SK-N-SH (cell line): ENCODE measurements at regions not wholly inside any gene's neighbourhood (a gene's known extent, or its start where the extent isn't known, plus 50 kb on each side); places are given as distances from the start of the nearest gene placed in this dataset.

ENCODE experiments used
- CTCF ChIA-PET: fragments of 300-600, 350-600 bp; formaldehyde crosslinking; extraction: SDS; loops from one replicate; lab custom pipeline; 2021; lab: Yijun Ruan, JAX
- POLR2A ChIA-PET: fragments of 350-600 bp; sonication (Branson Sonifier 250); formaldehyde crosslinking; extraction: SDS; loops from one replicate; lab custom pipeline; 2020; ENCODE audit warnings: antibody characterized with exemption, inconsistent platforms; lab: Yijun Ruan, JAX
- DNase-seq: peaks from one replicate; pipeline ENCODE4 v3.0.0; 2012
- H2AFZ ChIP-seq: fragments of 200-600 bp; sonication (generic); 2 replicates; pipeline ENCODE4 v1.8.1; 2016; ENCODE audit warnings: antibody characterized with exemption, mild to moderate bottlenecking, low read depth
- H3F3A ChIP-seq: fragments of 200-600 bp; sonication (generic); replicated peaks from 2 replicates; pipeline ENCODE3; 2016; ENCODE audit warnings: antibody characterized with exemption, mild to moderate bottlenecking; ENCODE audit not compliant: insufficient read depth
- H3K27ac ChIP-seq, 2 experiments: fragments of 200-500 bp in 1 of 2; fragments of 200-600 bp in 1 of 2; sonication (Bioruptor generic) in 1 of 2; sonication (generic), shearing (Covaris generic) in 1 of 2; 2 replicates each; pipeline versions ENCODE4 v1.5.1 to v1.6.1; 2014 to 2016; ENCODE audit warnings: low read depth in 2 of 2, inconsistent platforms in 1 of 2, low read length in 1 of 2, mild to moderate bottlenecking in 1 of 2, mixed read lengths in 1 of 2
- H3K27me3 ChIP-seq: fragments of 200-600 bp; sonication (generic), shearing (Covaris generic); 2 replicates; pipeline ENCODE4 v1.6.1; 2016; ENCODE audit warnings: mixed run types; ENCODE audit not compliant: insufficient read depth
- H3K36me3 ChIP-seq, 2 experiments: fragments of 200-500 bp in 1 of 2; fragments of 200-600 bp in 1 of 2; sonication (Bioruptor generic) in 1 of 2; sonication (generic) in 1 of 2; replicated peaks in 1 of 2; 2 replicates each; pipeline versions ENCODE3 to v1.5.1; 2014 to 2016; ENCODE audit warnings: low read length in 1 of 2, mild to moderate bottlenecking in 1 of 2; ENCODE audit not compliant: insufficient read depth in 2 of 2, control insufficient read depth in 1 of 2
- H3K4me1 ChIP-seq, 2 experiments: fragments of 200-500 bp in 1 of 2; fragments of 200-600 bp in 1 of 2; sonication (Bioruptor generic) in 1 of 2; sonication (generic), shearing (Covaris generic) in 1 of 2; 2 replicates each; pipeline versions ENCODE4 v1.5.1 to v1.6.1; 2014 to 2016; ENCODE audit warnings: low read depth in 1 of 2, low read length in 1 of 2, mixed run types in 1 of 2; ENCODE audit not compliant: insufficient read depth in 2 of 2, control insufficient read depth in 1 of 2
- H3K4me2 ChIP-seq: fragments of 200-600 bp; sonication (generic), shearing (Covaris generic); 2 replicates; pipeline ENCODE4 v1.6.1; 2017; ENCODE audit warnings: mixed run types
- H3K4me3 ChIP-seq, 2 experiments: fragments of 200-500 bp in 1 of 2; fragments of 200-600 bp in 1 of 2; sonication (Bioruptor generic) in 1 of 2; sonication (generic), shearing (Covaris generic) in 1 of 2; 2 replicates each; pipeline versions ENCODE4 v1.5.1 to v1.8.1; 2014 to 2016; ENCODE audit warnings: low read depth in 2 of 2, inconsistent platforms in 1 of 2, low read length in 1 of 2, mild to moderate bottlenecking in 1 of 2, mixed read lengths in 1 of 2, moderate library complexity in 1 of 2
- H3K79me2 ChIP-seq: fragments of 200-600 bp; sonication (generic); 2 replicates; pipeline ENCODE4 v1.8.1; 2017; ENCODE audit warnings: mild to moderate bottlenecking; ENCODE audit not compliant: insufficient read depth
- H3K9ac ChIP-seq: fragments of 200-600 bp; sonication (generic); 2 replicates; pipeline ENCODE4 v1.6.1; 2017; ENCODE audit warnings: mixed run types
- H3K9me2 ChIP-seq: fragments of 200-600 bp; sonication (generic); 2 replicates; pipeline ENCODE4 v1.6.1; 2017; ENCODE audit warnings: mixed run types
- H3K9me3 ChIP-seq: fragments of 200-600 bp; sonication (generic); 2 replicates; pipeline ENCODE4 v1.6.1; 2017; ENCODE audit warnings: mixed run types, mild to moderate bottlenecking, moderate library complexity
- H4K20me1 ChIP-seq: fragments of 200-600 bp; sonication (generic); 2 replicates; pipeline ENCODE4 v1.6.1; 2017; ENCODE audit warnings: mild to moderate bottlenecking, mixed run types; ENCODE audit not compliant: insufficient read depth
- CHD2 ChIP-seq: fragments of 150-350 bp; IDR thresholded peaks from 2 replicates; pipeline ENCODE4 v1.6.1; 2018; ENCODE audit warnings: low read length; ENCODE audit not compliant: partially characterized antibody
- CTCF ChIP-seq: fragments of 200-600 bp; sonication (generic); IDR thresholded peaks from 2 replicates; pipeline ENCODE4 v1.6.1; 2017; ENCODE audit warnings: antibody characterized with exemption, mild to moderate bottlenecking, moderate library complexity
- EP300 ChIP-seq, 2 experiments: IDR thresholded peaks; 2 replicates each; pipeline versions ENCODE4 v1.4.0 to v1.6.1; 2012; ENCODE audit warnings: borderline replicate concordance in 1 of 2, low read depth in 1 of 2, low read length in 1 of 2
- FOXM1 ChIP-seq: IDR thresholded peaks from 2 replicates; pipeline ENCODE4 v1.4.0; 2012; ENCODE audit warnings: low read depth, mild to moderate bottlenecking
- GABPA ChIP-seq: IDR thresholded peaks from 2 replicates; pipeline ENCODE4 v1.4.0; 2012; ENCODE audit warnings: low read depth, mild to moderate bottlenecking
- IRF3 ChIP-seq: fragments of 150-350 bp; IDR thresholded peaks from 2 replicates; pipeline ENCODE4 v1.6.1; 2016; ENCODE audit warnings: mild to moderate bottlenecking, low read depth, low read length
- MEF2A ChIP-seq: IDR thresholded peaks from 2 replicates; pipeline ENCODE4 v1.4.0; 2012; ENCODE audit warnings: low read depth, borderline replicate concordance
- MXI1 ChIP-seq: IDR thresholded peaks from 2 replicates; pipeline ENCODE4 v1.6.1; 2012; ENCODE audit warnings: mild to moderate bottlenecking, low read depth, low read length, improper control_type of control experiment
- NRF1 ChIP-seq: IDR thresholded peaks from 2 replicates; pipeline ENCODE4 v1.6.1; 2012; ENCODE audit warnings: low read depth, mild to moderate bottlenecking, low read length
- PBX3 ChIP-seq: IDR thresholded peaks from 2 replicates; pipeline ENCODE4; 2012
- POLR2AphosphoS5 ChIP-seq: IDR thresholded peaks from 2 replicates; pipeline ENCODE4 v1.6.1; 2012; ENCODE audit warnings: low read depth, low read length
- RXRA ChIP-seq: IDR thresholded peaks from 2 replicates; pipeline ENCODE4 v1.4.0; 2012; ENCODE audit warnings: low read depth, mild to moderate bottlenecking, borderline replicate concordance
- SIN3A ChIP-seq: IDR thresholded peaks from 2 replicates; pipeline ENCODE4 v1.6.1; 2012; ENCODE audit warnings: low read depth, mild to moderate bottlenecking, low read length, moderate library complexity, borderline replicate concordance
- SMC3 ChIP-seq: IDR thresholded peaks from 2 replicates; pipeline ENCODE4 v1.6.1; 2012; ENCODE audit warnings: low read depth, low read length, improper control_type of control experiment
- TAF1 ChIP-seq: IDR thresholded peaks from 2 replicates; pipeline ENCODE4 v1.6.1; 2012; ENCODE audit warnings: low read depth, mild to moderate bottlenecking, low read length, moderate library complexity, borderline replicate concordance
- YY1 ChIP-seq: IDR thresholded peaks from 2 replicates; pipeline ENCODE4 v1.4.0; 2012; ENCODE audit warnings: low read depth, mild to moderate bottlenecking
- WGBS: methylation state at CpG from one replicate; pipeline ENCODE4 v1.1.6; 2017; ENCODE audit warnings: low lambda C conversion rate; 5-methylcytosine and 5-hydroxymethylcytosine counted together

- TF ChIP-seq EP300 (IDR thresholded peaks at IDR 0.05; ENCODE audit: borderline replicate concordance in 1 of 2, low read depth in 1 of 2, low read length in 1 of 2), result no peak
- no peak for TF ChIP-seq TAF1
Measured at GRCh38 chr4:17286752-17287460, 225.0 kb downstream of the QDPR start (continued).

- POLR2A ChIA-PET, result no interaction called here
- TF ChIP-seq POLR2AphosphoS5, result no peak
- no peak for TF ChIP-seq NRF1
- no peak for TF ChIP-seq TAF1
- TF ChIP-seq SIN3A, result no peak
- TF ChIP-seq PBX3, result no peak
- Histone ChIP-seq H4K20me1 (no peaks in the 10 kb centered on the region), H3K4me3 (no peak overlapping the region), H3K9me2 (no peaks in the 10 kb centered on the region), H3K9ac (no peak overlapping the region), H3K9me3 (no peaks in the 10 kb centered on the region), H3K27ac (no peak overlapping the region), H3K4me1 (peaks cover 0 to 3% of the 10 kb centered on the region in 2 experiments; a peak in 2 of 4 replicates), H3K27me3 (no peaks in the 10 kb centered on the region), H3K79me2 (no peaks in the 10 kb centered on the region), H3K4me2 (no peak overlapping the region), H3K36me3 (no peaks in the 10 kb centered on the region), H3F3A (no peaks in the 10 kb centered on the region), H2AFZ (no peak overlapping the region)
- DNase-seq, result no peak
- 45% methylated on average over 4 of the region's 4 CpGs for WGBS
- CTCF ChIA-PET, result no interaction called here
Measured at GRCh38 chr4:17285747-17286146, 226.1 kb downstream of the QDPR start.

GRCh38 chr4:17284323-17285175, 227.3 kb downstream of the QDPR start:
- no peak overlapping the region for H2AFZ ChIP-seq
- H3K9ac ChIP-seq, result no peak overlapping the region
- H3K27ac ChIP-seq, result no peak overlapping the region
- CTCF ChIA-PET, result no interaction called here
- 55% methylated on average over 5 of the region's 5 CpGs for WGBS
- no peaks in the 10 kb centered on the region for H4K20me1 ChIP-seq
- H3K4me1 ChIP-seq, result no peaks in the 10 kb centered on the region; a peak in 1 of 4 replicates
- no peaks in the 10 kb centered on the region for H3K27me3 ChIP-seq
- H3K9me2 ChIP-seq, result no peaks in the 10 kb centered on the region
- H3K9me3 ChIP-seq, result no peaks in the 10 kb centered on the region
- TF ChIP-seq CTCF (no peak), YY1 (no peak), GABPA (no peak), POLR2AphosphoS5 (no peak), SMC3 (no peak), CHD2 (no peak), IRF3 (no peak), RXRA (no peak), SIN3A (no peak), MXI1 (no peak), MEF2A (no peak), FOXM1 (no peak)
- no peak for DNase-seq
- no peaks in the 10 kb centered on the region for H3F3A ChIP-seq
- no peaks in the 10 kb centered on the region for H3K36me3 ChIP-seq
- no peak overlapping the region for H3K4me3 ChIP-seq
- H3K4me2 ChIP-seq, result no peak overlapping the region
- H3K79me2 ChIP-seq, result no peaks in the 10 kb centered on the region
- POLR2A ChIA-PET, result no interaction called here
